Psoas muscle (tissue), 7 donors: ENCODE measurements at regions not wholly inside any gene's neighbourhood (a gene's known extent, or its start where the extent isn't known, plus 50 kb on each side); places are given as distances from the start of the nearest gene placed in this dataset.

Experiments used
- ATAC-seq, 4 donors: fragments of 200-7000 bp; cut with Tn5 transposase; one replicate each; pipeline ENCODE4 v1.9.1; 2020; ENCODE audit warnings: moderate library complexity in 3 of 4, mild to moderate bottlenecking in 2 of 4
- DNase-seq, 2 donors: peaks; one replicate each; pipeline ENCODE4 v3.0.0-alpha.2; 2020
- H3K27ac ChIP-seq: fragments of 200-600 bp; one replicate; pipeline ENCODE4 v1.8.0; 2022
- H3K27me3 ChIP-seq, 3 donors: fragments of 200-600 bp in 1 of 3; one replicate each; pipeline versions ENCODE4 v1.6.1 to v1.8.0; 2013 to 2022; ENCODE audit warnings: low read length in 2 of 3, mild to moderate bottlenecking in 2 of 3, moderate library complexity in 1 of 3; ENCODE audit not compliant: insufficient read depth in 3 of 3
- H3K36me3 ChIP-seq, 2 donors: fragments of 200-600 bp in 1 of 2; one replicate each; pipeline versions ENCODE4 v1.6.1 to v1.8.0; 2013 to 2022; ENCODE audit warnings: low read depth in 1 of 2, mild to moderate bottlenecking in 1 of 2, moderate library complexity in 1 of 2; ENCODE audit not compliant: insufficient read depth in 1 of 2
- H3K4me1 ChIP-seq: fragments of 200-600 bp; one replicate; pipeline ENCODE4 v1.8.0; 2022
- H3K4me3 ChIP-seq: fragments of 200-600 bp; one replicate; pipeline ENCODE4 v1.8.0; 2022; ENCODE audit warnings: mild to moderate bottlenecking
- H3K9me3 ChIP-seq: fragments of 200-600 bp; one replicate; pipeline ENCODE4 v1.8.0; 2022
- CTCF ChIP-seq: fragments of 200-600 bp; IDR thresholded peaks from one replicate; pipeline ENCODE4 v1.8.0; 2022; ENCODE audit warnings: antibody characterized with exemption
- WGBS, 3 donors: extraction: QIAGEN DNeasy Blood & Tissue Kit; methylation state at CpG; one replicate each; pipeline versions ENCODE4 v1.1.6 to v1.1.7; 2013; 5-methylcytosine and 5-hydroxymethylcytosine counted together
- intact Hi-C, 2 donors: fragments of 100-400 bp; cut with DNase I; formaldehyde crosslinking; loops; one replicate each; pipeline versions ENCODE4 v1.11.0 to v1.14.2; 2022
- donor health status: healthy with polysubstance abuse.
- donor health status: DM: no; HTN: no; CAD: no; lungs with moderate emphysema.
- donor health status: Bipolar disorder and iron deficiency.
- donor health status: healthy.
- donor health status: DM: yes; HTN: yes; CAD: no.
- donor health status: DM: no; HTN: no; CAD: no.
- donor health status: DM: yes; HTN: yes; CAD: no.

DNA sequence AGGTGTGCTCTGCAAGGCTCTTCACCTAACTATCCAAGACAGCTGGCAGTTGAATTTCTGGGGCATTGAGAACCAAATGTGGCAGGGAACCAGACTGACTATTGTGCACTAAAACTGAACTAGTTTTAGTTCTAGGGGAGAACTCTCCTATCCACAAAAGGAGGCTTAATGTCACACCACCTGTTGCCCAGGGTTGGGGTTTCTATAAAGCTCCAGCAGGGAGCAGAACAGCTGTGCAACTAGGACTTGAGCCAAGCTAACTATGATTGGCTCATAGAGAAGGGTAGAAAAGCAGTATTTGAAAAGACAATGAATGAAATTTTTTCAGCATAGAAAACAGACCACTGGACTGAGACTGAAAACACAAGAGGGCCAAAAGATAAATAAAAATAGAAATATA, 53.3 kb upstream of the FGGY start:
- ATAC-seq (peak in 3 of 4 donors; percentile 53 to 68 (median 54)), DNase-seq (no peak)
- Histone ChIP-seq H3K9me3 (peaks cover 5% of the 10 kb centered on the region), H3K4me1 (peaks cover 13% of the 10 kb centered on the region), H3K27me3 (no peaks in the 10 kb centered on the region), H3K36me3 (no peaks in the 10 kb centered on the region), H3K27ac (peak overlapping the region; percentile 19), H3K4me3 (no peak overlapping the region)
- no peak for TF ChIP-seq CTCF
- intact Hi-C loops: no loop called here

DNA sequence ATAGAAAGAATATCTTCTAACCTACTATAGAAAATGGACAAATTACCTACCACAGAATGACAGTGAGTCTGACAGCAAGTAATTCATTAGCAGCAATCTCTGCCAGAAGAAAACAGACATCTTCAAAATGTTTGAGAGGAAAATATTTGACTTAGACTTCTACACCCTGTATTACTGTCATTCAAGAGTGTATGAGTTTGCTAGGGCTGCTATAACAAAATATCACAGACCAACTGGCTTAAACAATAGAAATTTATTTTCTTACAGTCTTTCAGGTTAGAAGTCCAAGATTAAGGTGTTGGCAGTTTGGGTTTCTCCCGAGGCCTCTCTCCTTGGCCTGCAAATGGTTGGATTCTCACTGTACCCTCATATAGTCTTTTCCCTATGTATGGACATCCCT, 52.9 kb upstream of the FGGY start:
- peaks cover 13% of the 10 kb centered on the region for H3K4me1 ChIP-seq
- H3K9me3 ChIP-seq: peaks cover 5% of the 10 kb centered on the region
- intact Hi-C loops: no loop called here
- TF ChIP-seq CTCF: no peak
- no peak overlapping the region for H3K4me3 ChIP-seq
- H3K36me3 ChIP-seq: no peaks in the 10 kb centered on the region
- WGBS, 3 donors: 83 to 100% (median 87%) methylated on average over 1 of the region's 1 CpG
- ATAC-seq: no peak
- no peak overlapping the region for H3K27ac ChIP-seq
- no peaks in the 10 kb centered on the region for H3K27me3 ChIP-seq
- no peak for DNase-seq

GRCh38 chr1:59244891-59245290, 52.0 kb upstream of the FGGY start:
- H3K27me3 ChIP-seq: no peaks in the 10 kb centered on the region
- no peak overlapping the region for H3K4me3 ChIP-seq
- no peak overlapping the region for H3K27ac ChIP-seq
- no peak for TF ChIP-seq CTCF
- no peaks in the 10 kb centered on the region for H3K36me3 ChIP-seq
- ATAC-seq (no peak), DNase-seq (no peak)
- 97 to 98% (median 98%) methylated on average over 1 of the region's 1 CpG for WGBS, 3 donors
- H3K4me1 ChIP-seq: peaks cover 13% of the 10 kb centered on the region
- intact Hi-C loops: loop anchor here in 1 of 2 donors (5.0 kb wide), 1 partner anchor 37 kb away; no protein-coding TSS in a partner anchor
- peaks cover 5% of the 10 kb centered on the region for H3K9me3 ChIP-seq
